ENCODE measurements at regions not wholly inside any gene's neighbourhood (a gene's known extent, or its start where the extent isn't known, plus 50 kb on each side); places are given as distances from the start of the nearest gene placed in this dataset.

DNA sequence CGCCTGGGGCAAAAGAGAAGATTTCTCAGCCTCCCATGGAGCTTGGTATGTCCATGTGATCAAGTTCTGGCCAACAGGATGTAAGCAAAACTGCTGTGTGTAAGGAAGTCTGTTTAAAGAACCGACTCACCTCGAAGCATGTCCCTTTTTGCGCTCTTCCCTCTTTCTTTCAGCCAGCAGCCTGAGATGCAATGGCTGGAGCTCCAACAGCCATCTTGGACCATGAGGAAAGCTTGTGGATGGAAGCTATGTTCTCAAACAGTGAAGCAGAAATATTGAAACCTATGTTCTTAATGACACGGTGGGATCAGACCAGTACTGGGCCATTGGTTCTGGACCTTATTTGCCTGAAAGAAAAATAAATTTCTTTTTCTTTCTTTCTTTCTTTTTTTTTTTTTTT, 82.3 kb upstream of the SLC24A4 start:
- H3K27ac Mint-ChIP-seq: no peak overlapping the region
- Histone ChIP-seq H3K56ac (ENCODE audit: insufficient read length, low read depth, low read length) (no peak overlapping the region), H2AFZ (ENCODE audit: low read length) (no peak overlapping the region), H3K9ac (ENCODE audit: extremely low read depth, insufficient read length, low read length) (no peak overlapping the region), H3K4ac (ENCODE audit: low read depth, low read length) (no peak overlapping the region), H3K27me3 (ENCODE audit: insufficient read depth, low read length) (no peaks in the 10 kb centered on the region), H3K14ac (ENCODE audit: insufficient read depth, low read length) (no peak overlapping the region), H2BK20ac (ENCODE audit: low read depth, low read length, poor library complexity, severe bottlenecking) (no peak overlapping the region), H4K20me1 (ENCODE audit: control insufficient read depth, insufficient read depth, insufficient read length) (no peaks in the 10 kb centered on the region), H2BK15ac (ENCODE audit: low read depth, low read length) (no peak overlapping the region), H3K4me2 (ENCODE audit: insufficient read depth, insufficient read length, low read length) (no peak overlapping the region), H3K27ac (ENCODE audit: insufficient read length, low read depth, low read length) (no peak overlapping the region), H3K9me3 (ENCODE audit: control insufficient read depth, low read depth, low read length) (peaks cover 30% of the 10 kb centered on the region), H4K8ac (replicated peaks; ENCODE audit: insufficient read length, low read depth, low read length) (no peak overlapping the region), H3T11ph (ENCODE audit: low read length) (no peak overlapping the region), H4K91ac (ENCODE audit: insufficient read length, low read depth, low read length) (no peak overlapping the region), H3K79me1 (ENCODE audit: insufficient read depth, low read depth, low read length, poor library complexity, severe bottlenecking) (no peaks in the 10 kb centered on the region), H2BK5ac (ENCODE audit: insufficient read length, low read length) (no peak overlapping the region), H2AK5ac (ENCODE audit: insufficient read length, low read length) (no peak overlapping the region), H2BK120ac (ENCODE audit: low read depth, low read length, poor library complexity, severe bottlenecking) (no peak overlapping the region), H4K5ac (ENCODE audit: insufficient read length, low read depth, low read length) (no peak overlapping the region), H3K18ac (ENCODE audit: insufficient read length, low read depth, low read length) (no peak overlapping the region), H3K23ac (ENCODE audit: insufficient read length, low read depth, low read length) (no peak overlapping the region), H3K79me2 (ENCODE audit: insufficient read depth, low read length) (no peaks in the 10 kb centered on the region), H3K4me1 (ENCODE audit: insufficient read depth, low read length) (no peaks in the 10 kb centered on the region), H3K23me2 (ENCODE audit: insufficient read length, low read depth, low read length, poor library complexity, severe bottlenecking) (no peaks in the 10 kb centered on the region), H2BK12ac (ENCODE audit: insufficient read length, low read depth, low read length) (no peak overlapping the region)
- H3K4me1 Mint-ChIP-seq: no peaks in the 10 kb centered on the region; a peak in 1 of 4 replicates
- no CpG with 5 or more reads among the region's 5 CpGs for WGBS (ENCODE audit: extremely low coverage, insufficient read length, low lambda C conversion rate)
- peaks cover 35 to 37% of the 10 kb centered on the region in 2 experiments for H3K9me3 Mint-ChIP-seq
- no peak overlapping the region for H3K4me3 Mint-ChIP-seq
- H3K36me3 Mint-ChIP-seq (ENCODE audit: insufficient read depth in 1 of 3, low read depth in 3 of 3): peaks cover 9 to 20% (median 19%) of the 10 kb centered on the region in 3 experiments
- TF ChIP-seq, protein P1, sequence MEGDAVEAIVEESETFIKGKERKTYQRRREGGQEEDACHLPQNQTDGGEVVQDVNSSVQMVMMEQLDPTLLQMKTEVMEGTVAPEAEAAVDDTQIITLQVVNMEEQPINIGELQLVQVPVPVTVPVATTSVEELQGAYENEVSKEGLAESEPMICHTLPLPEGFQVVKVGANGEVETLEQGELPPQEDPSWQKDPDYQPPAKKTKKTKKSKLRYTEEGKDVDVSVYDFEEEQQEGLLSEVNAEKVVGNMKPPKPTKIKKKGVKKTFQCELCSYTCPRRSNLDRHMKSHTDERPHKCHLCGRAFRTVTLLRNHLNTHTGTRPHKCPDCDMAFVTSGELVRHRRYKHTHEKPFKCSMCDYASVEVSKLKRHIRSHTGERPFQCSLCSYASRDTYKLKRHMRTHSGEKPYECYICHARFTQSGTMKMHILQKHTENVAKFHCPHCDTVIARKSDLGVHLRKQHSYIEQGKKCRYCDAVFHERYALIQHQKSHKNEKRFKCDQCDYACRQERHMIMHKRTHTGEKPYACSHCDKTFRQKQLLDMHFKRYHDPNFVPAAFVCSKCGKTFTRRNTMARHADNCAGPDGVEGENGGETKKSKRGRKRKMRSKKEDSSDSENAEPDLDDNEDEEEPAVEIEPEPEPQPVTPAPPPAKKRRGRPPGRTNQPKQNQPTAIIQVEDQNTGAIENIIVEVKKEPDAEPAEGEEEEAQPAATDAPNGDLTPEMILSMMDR (conservative IDR thresholded peaks at IDR 0.05): no peak
- no peak for DNase-seq
- peaks cover 9% of the 10 kb centered on the region for H3K27me3 Mint-ChIP-seq (ENCODE audit: low read depth)

Data from H9 (cell line).